Stomach (tissue), 4 donors: ENCODE measurements at regions not wholly inside any gene's neighbourhood (a gene's known extent, or its start where the extent isn't known, plus 50 kb on each side); places are given as distances from the start of the nearest gene placed in this dataset.

Experiments
- POLR2A ChIP-seq, 4 donors: fragments of 450-650 bp; IDR thresholded peaks; one replicate each; pipeline ENCODE4 v1.6.1; 2016; ENCODE audit warnings: antibody characterized with exemption in 4 of 4, control low read depth in 2 of 4, mild to moderate bottlenecking in 1 of 4, moderate library complexity in 1 of 4
- TF ChIP-seq, protein P1 (sequence below), 7 experiments: fragments of 450-650 bp in 4 of 7; fragments of 200-600 bp in 3 of 7; sonication (generic) in 3 of 7; IDR thresholded peaks; one replicate each; pipeline ENCODE4 v1.5.1; 2016 to 2019; ENCODE audit warnings: antibody characterized with exemption in 7 of 7, control low read depth in 2 of 7, mild to moderate bottlenecking in 1 of 7

DNA sequence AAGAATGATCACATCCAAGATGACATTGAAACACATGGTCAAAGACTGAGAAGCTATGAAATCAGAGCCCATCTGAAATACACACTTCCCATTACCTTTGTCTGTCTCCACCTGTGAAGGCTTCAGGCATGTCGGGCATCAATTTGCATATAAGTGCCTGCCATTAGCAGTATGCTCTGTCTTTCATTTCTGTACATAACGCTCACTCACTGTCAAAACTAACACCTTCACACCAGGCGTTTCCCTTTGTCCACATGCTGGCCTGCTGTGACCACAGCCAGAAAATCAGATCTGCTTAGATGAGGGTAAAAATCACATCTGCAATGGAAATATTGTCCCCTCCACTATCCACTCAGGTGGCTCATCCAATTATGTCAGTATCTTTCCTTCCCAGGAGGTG, 524.8 kb downstream of the TOX3 start:
- TF ChIP-seq, protein P1, sequence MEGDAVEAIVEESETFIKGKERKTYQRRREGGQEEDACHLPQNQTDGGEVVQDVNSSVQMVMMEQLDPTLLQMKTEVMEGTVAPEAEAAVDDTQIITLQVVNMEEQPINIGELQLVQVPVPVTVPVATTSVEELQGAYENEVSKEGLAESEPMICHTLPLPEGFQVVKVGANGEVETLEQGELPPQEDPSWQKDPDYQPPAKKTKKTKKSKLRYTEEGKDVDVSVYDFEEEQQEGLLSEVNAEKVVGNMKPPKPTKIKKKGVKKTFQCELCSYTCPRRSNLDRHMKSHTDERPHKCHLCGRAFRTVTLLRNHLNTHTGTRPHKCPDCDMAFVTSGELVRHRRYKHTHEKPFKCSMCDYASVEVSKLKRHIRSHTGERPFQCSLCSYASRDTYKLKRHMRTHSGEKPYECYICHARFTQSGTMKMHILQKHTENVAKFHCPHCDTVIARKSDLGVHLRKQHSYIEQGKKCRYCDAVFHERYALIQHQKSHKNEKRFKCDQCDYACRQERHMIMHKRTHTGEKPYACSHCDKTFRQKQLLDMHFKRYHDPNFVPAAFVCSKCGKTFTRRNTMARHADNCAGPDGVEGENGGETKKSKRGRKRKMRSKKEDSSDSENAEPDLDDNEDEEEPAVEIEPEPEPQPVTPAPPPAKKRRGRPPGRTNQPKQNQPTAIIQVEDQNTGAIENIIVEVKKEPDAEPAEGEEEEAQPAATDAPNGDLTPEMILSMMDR (IDR thresholded peaks at IDR 0.05) = no peak
- no peak for TF ChIP-seq POLR2A (IDR thresholded peaks at IDR 0.05)
